ENCODE measurements at regions not wholly inside any gene's neighbourhood (a gene's known extent, or its start where the extent isn't known, plus 50 kb on each side); places are given as distances from the start of the nearest gene placed in this dataset.

DNA sequence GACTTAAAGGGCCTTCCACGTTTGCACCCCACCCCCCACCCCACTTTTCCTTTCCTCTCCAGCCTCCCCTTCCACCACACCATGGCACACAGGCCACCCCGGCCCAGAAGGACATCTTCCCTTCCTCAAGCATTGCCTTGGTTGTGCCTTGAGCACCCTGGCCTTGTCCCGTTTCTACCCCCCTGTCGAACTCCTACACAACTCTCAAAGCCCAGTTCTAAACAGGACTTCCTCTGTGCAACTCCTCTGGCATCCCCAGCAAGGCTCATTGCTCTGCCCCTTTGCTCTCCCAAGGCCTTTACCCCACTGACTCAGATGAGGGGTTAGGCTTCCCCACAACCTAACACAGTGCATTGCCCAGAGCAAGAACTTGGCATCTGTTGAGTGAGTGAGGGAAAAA lies 136.1 kb downstream of the HERPUD2 start:
- H3K27me3 Mint-ChIP-seq: peaks cover 3% of the 10 kb centered on the region
- ATAC-seq (no peak), DNase-seq (no peak)
- TF ChIP-seq CTCF (IDR thresholded peaks at IDR 0.05): no peak
- ChIA-PET CTCF (interaction anchor here (1.5 kb wide), 1 partner anchor 21 kb away, joined by 4 read pairs; no protein-coding TSS in a partner anchor), POLR2A (no interaction called here)
- no peaks in the 10 kb centered on the region for H3K36me3 Mint-ChIP-seq (ENCODE audit: low read depth)
- no peak overlapping the region for H3K27ac Mint-ChIP-seq
- no peaks in the 10 kb centered on the region for H3K4me1 Mint-ChIP-seq (ENCODE audit: low read depth)
- intact Hi-C loops (cut with micrococcal nuclease): no loop called here
- H3K4me3 Mint-ChIP-seq: no peak overlapping the region
- no peaks in the 10 kb centered on the region for H3K9me3 Mint-ChIP-seq

DNA sequence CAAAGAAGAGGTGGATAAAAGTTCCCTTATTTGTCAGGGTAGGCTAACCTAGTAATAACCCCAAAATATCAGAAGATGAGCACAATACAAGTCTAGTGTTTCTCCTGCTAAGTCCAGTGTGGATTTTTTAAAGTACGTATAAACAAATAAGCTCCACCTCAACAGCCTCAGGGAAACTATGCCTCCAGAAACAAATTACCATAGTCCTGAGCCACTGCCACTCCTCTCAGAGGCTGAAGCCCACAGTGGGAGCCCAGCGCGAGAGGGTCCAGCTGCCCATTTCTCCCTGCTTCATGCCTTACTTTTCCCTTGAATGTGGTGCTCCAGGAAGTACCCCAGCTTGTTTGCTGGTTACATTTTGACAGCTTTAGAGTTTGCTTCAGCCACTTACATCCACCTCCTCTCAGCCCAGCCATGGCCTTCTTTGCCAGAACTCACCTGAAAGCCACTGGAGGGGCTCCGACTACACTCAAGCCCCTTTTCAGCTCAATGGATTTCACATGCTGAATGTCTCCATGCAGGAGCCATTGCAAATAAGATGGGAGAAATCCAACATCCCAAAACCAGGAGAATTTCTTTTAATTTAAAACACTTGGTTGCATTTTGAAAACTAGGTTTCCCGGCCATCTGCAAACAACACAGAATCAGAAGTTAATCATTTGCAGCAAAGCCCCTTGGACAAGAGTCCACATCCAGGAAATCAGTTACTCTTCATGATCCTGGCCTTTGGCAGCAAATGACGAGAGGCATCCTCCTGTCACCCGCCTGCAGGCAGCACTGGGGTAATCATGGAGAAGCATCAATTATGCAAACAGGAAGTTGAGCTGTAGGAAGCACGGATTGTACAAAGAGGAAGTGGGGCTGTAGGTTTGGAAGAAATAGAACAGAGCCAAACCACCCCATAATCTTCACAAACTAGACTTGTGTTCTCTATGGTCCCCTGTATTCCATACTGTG lies 138.1 kb downstream of the HERPUD2 start:
- intact Hi-C loops (cut with micrococcal nuclease): no loop called here
- Mint-ChIP-seq H3K27ac (no peak overlapping the region), H3K9me3 (no peaks in the 10 kb centered on the region), H3K27me3 (peaks cover 2% of the 10 kb centered on the region), H3K36me3 (ENCODE audit: low read depth) (no peaks in the 10 kb centered on the region), H3K4me3 (no peak overlapping the region), H3K4me1 (ENCODE audit: low read depth) (no peaks in the 10 kb centered on the region)
- CTCF ChIA-PET: no interaction called here
- DNase-seq (no peak), ATAC-seq (no peak)
- POLR2A ChIA-PET: no interaction called here
- no peak for TF ChIP-seq CTCF (IDR thresholded peaks at IDR 0.05)

- no peak for TF ChIP-seq CTCF (IDR thresholded peaks at IDR 0.05)
- intact Hi-C loops (cut with micrococcal nuclease): no loop called here
- ChIA-PET CTCF (no interaction called here), POLR2A (no interaction called here)
- H3K27ac Mint-ChIP-seq: no peak overlapping the region
- H3K27me3 Mint-ChIP-seq: no peaks in the 10 kb centered on the region
- H3K4me3 Mint-ChIP-seq: no peak overlapping the region
- no peaks in the 10 kb centered on the region for H3K4me1 Mint-ChIP-seq (ENCODE audit: low read depth)
- ATAC-seq (peak; percentile 20), DNase-seq (no peak)
- no peaks in the 10 kb centered on the region for H3K36me3 Mint-ChIP-seq (ENCODE audit: low read depth)
- H3K9me3 Mint-ChIP-seq: no peaks in the 10 kb centered on the region
These were observed 139.0 kb downstream of the HERPUD2 start for GRCh38 chr7:35555934-35556333.

- intact Hi-C loops (cut with micrococcal nuclease): no loop called here
- no peaks in the 10 kb centered on the region for H3K4me1 Mint-ChIP-seq (ENCODE audit: low read depth)
- CTCF ChIA-PET: no interaction called here
- no peak for DNase-seq
- no peak overlapping the region for H3K4me3 Mint-ChIP-seq
- H3K36me3 Mint-ChIP-seq (ENCODE audit: low read depth): no peaks in the 10 kb centered on the region
- no peaks in the 10 kb centered on the region for H3K9me3 Mint-ChIP-seq
- POLR2A ChIA-PET: no interaction called here
- no peaks in the 10 kb centered on the region for H3K27me3 Mint-ChIP-seq
- TF ChIP-seq CTCF (IDR thresholded peaks at IDR 0.05): no peak
- H3K27ac Mint-ChIP-seq: no peak overlapping the region
- ATAC-seq: no peak
These were observed 139.5 kb downstream of the HERPUD2 start for GRCh38 chr7:35555386-35555785.

- no peaks in the 10 kb centered on the region for H3K36me3 Mint-ChIP-seq (ENCODE audit: low read depth)
- intact Hi-C loops (cut with micrococcal nuclease): no loop called here
- no peak for DNase-seq
- no peak overlapping the region for H3K27ac Mint-ChIP-seq
- no peak for TF ChIP-seq CTCF (IDR thresholded peaks at IDR 0.05)
- H3K4me1 Mint-ChIP-seq (ENCODE audit: low read depth): no peaks in the 10 kb centered on the region
- no peaks in the 10 kb centered on the region for H3K27me3 Mint-ChIP-seq
- no peaks in the 10 kb centered on the region for H3K9me3 Mint-ChIP-seq
- no peak for ATAC-seq
- ChIA-PET CTCF (interaction anchor here (0.9 to 1.2 kb wide), 3 partner anchors 17 to 128 kb away, joined by 3 read pairs; no protein-coding TSS in a partner anchor), POLR2A (no interaction called here)
- no peak overlapping the region for H3K4me3 Mint-ChIP-seq
These were observed 141.4 kb downstream of the HERPUD2 start for GRCh38 chr7:35553519-35553918.

Measured in activated CD8-positive, alpha-beta T cell treated with anti-CD3 and anti-CD28 coated beads for 36 hours (primary cell).